Memory B cell (primary cell): ENCODE measurements at regions not wholly inside any gene's neighbourhood (a gene's known extent, or its start where the extent isn't known, plus 50 kb on each side); places are given as distances from the start of the nearest gene placed in this dataset.

Source experiments
- ATAC-seq: fragments of 150-1000 bp; cut with Tn5 transposase; 2 replicates; pipeline ENCODE4 v1.10.0; 2021; ENCODE audit warnings: low read depth, mild to moderate bottlenecking, moderate library complexity
- DNase-seq, 2 donors: peaks; one replicate each; pipeline ENCODE4 v3.0.0; 2022; ENCODE audit warnings: low spot score in 2 of 2
- H3K27ac Mint-ChIP-seq: one replicate; pipeline ENCODE4 v1.8.0; 2022; ENCODE audit warnings: mild to moderate bottlenecking, moderate library complexity, mixed read lengths
- H3K27me3 Mint-ChIP-seq: one replicate; pipeline ENCODE4 v1.8.0; 2022; ENCODE audit warnings: mixed read lengths
- H3K36me3 Mint-ChIP-seq: one replicate; pipeline ENCODE4 v1.8.0; 2022; ENCODE audit warnings: mild to moderate bottlenecking, mixed read lengths
- H3K4me1 Mint-ChIP-seq: one replicate; pipeline ENCODE4 v1.8.0; 2022; ENCODE audit warnings: mixed read lengths
- H3K4me3 Mint-ChIP-seq: one replicate; pipeline ENCODE4 v1.8.0; 2022; ENCODE audit warnings: mild to moderate bottlenecking, moderate library complexity, mixed read lengths
- H3K9me3 Mint-ChIP-seq: one replicate; pipeline ENCODE4 v1.8.0; 2022; ENCODE audit warnings: mixed read lengths

DNA sequence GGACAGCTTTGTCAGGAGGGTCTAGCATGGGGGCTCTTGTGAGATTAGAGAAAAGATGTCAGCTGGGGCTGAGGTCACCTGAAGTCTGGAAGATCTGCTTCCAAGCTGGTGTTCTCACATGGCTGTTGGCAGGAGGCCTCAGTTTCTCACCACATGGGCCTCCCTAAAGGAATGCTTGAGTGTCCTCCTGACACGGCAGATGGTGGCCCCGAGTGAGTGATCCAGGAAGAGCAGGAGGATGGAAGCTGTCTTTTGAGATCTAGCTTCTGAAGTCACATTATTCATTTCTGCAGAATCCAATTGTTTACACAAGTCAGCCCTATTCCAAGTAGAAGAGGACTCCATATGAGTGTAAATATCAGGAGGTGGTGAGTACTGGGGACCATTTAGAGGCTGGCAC, 344.0 kb upstream of the PROK2 start:
- Mint-ChIP-seq H3K4me3 (no peak overlapping the region), H3K9me3 (peaks cover 2% of the 10 kb centered on the region), H3K4me1 (no peaks in the 10 kb centered on the region), H3K36me3 (peaks cover 1% of the 10 kb centered on the region), H3K27me3 (peaks cover 4% of the 10 kb centered on the region), H3K27ac (no peak overlapping the region)
- DNase-seq (no peak), ATAC-seq (no peak)

DNA sequence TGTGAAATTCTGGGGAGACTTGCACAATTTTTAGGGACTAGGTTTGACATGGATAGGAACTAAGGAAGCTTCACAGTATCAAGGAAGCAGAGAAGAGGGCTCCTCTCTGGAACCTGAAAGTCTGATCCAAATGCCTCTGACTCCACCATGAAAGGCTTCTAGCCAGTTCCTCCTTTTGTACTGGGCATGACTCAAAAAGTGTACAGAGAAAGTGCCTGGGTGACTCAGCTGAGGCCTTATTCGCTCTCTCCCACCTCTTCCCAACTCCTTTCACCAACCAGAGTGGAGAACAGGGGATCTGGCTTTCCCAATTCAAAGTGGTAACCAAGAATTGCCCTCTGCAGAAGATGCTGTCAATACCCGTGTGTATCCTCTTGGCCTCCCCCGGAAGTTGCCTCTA, 342.9 kb upstream of the PROK2 start:
- H3K4me1 Mint-ChIP-seq = no peaks in the 10 kb centered on the region
- H3K4me3 Mint-ChIP-seq = no peak overlapping the region
- no peaks in the 10 kb centered on the region for H3K36me3 Mint-ChIP-seq
- peaks cover 2% of the 10 kb centered on the region for H3K9me3 Mint-ChIP-seq
- H3K27me3 Mint-ChIP-seq = peaks cover 8% of the 10 kb centered on the region
- H3K27ac Mint-ChIP-seq = no peak overlapping the region
- ATAC-seq = no peak
- no peak for DNase-seq

DNA sequence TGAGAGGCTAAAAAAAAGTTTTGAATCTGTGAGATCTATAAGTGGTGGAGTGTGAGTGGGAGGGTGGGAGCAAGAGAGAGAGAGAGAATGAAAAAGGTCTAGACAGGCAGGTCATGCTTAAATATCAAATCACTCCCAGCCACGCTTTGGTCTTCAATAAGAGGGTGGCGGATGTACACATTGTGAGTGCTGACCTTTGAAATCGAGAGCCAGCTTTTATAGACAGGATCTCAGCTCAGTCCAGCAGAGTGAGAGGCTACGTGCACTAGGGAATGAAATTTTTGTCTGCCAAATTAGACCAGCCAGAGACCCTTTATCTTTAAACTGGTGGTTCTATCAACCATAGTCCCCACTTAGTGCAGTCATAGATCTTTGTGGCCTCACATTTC, 342.3 kb upstream of the PROK2 start:
- ATAC-seq (no peak), DNase-seq (no peak)
- Mint-ChIP-seq H3K27me3 (peaks cover 8% of the 10 kb centered on the region), H3K9me3 (peaks cover 2% of the 10 kb centered on the region), H3K4me3 (no peak overlapping the region), H3K4me1 (no peaks in the 10 kb centered on the region), H3K27ac (no peak overlapping the region), H3K36me3 (no peaks in the 10 kb centered on the region)

DNA sequence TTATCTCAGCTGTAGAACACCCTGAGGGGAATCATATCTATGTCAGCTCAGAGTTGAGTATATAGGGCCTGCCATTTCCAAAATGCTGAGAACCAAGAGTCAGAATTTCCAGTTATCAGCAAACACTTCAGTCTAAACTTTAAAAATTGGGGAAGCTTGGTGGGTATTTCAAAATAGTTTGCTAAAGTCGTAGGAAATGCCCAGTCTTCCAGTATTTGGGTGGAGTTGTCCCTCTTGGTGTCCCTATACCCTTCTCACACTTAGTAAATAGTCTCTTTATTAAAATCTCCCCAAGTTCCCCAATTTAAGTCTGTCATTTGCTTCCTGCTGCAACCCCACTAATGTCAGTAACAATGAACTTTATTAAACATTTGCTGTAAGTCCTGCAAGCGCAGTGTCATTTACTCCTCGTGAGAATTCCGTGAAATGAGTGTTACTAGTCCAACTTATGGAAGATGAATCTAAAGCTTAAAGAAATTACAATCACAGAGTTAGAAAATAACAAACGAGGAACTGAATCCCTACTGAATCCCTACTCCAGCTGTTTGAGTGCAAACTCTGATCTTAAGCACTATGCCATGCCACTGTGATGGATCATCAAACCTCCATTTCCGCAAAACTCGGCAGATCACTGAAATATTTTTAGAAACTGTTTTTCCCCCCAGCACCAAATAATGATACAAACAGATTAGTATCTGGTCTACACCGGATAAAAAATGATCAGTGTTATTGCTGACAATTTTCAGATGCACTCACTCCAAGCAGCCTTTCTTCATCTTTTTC, 341.7 kb upstream of the PROK2 start:
- no peak overlapping the region for H3K27ac Mint-ChIP-seq
- H3K9me3 Mint-ChIP-seq = peaks cover 2% of the 10 kb centered on the region
- ATAC-seq (no peak), DNase-seq (no peak)
- H3K4me3 Mint-ChIP-seq = no peak overlapping the region
- peaks cover 8% of the 10 kb centered on the region for H3K27me3 Mint-ChIP-seq
- H3K4me1 Mint-ChIP-seq = peaks cover under 1% of the 10 kb centered on the region
- no peaks in the 10 kb centered on the region for H3K36me3 Mint-ChIP-seq

DNA sequence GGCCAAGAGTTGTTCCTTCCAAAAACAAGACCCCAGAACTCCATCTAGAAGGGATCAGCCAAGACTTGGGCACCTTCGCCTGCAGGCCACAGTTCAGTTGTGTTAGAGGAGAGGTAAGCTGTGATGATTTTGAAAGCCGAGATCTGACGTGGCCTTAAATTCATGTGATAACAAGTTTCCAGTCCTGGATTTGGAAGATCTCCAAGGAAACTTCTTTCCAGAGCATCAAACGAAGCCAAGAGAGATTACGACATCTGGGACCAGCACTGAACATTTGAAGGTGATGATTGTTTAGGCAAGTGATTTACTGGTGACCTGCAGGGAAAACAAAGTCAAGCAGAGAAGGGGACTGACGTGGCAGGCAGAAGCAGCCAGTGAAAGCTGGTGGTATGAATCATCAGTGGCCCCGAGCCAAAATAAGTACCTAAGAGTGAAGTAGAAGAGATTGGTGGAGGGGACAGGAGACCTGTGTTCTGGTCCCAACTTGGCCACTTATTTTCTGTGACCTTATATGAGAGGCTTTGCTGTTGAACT, 339.0 kb upstream of the PROK2 start:
- Mint-ChIP-seq H3K36me3 (no peaks in the 10 kb centered on the region), H3K9me3 (no peaks in the 10 kb centered on the region), H3K27me3 (peaks cover 8% of the 10 kb centered on the region), H3K4me3 (no peak overlapping the region), H3K27ac (no peak overlapping the region), H3K4me1 (peaks cover 5% of the 10 kb centered on the region)
- no peak for ATAC-seq
- DNase-seq = no peak

DNA sequence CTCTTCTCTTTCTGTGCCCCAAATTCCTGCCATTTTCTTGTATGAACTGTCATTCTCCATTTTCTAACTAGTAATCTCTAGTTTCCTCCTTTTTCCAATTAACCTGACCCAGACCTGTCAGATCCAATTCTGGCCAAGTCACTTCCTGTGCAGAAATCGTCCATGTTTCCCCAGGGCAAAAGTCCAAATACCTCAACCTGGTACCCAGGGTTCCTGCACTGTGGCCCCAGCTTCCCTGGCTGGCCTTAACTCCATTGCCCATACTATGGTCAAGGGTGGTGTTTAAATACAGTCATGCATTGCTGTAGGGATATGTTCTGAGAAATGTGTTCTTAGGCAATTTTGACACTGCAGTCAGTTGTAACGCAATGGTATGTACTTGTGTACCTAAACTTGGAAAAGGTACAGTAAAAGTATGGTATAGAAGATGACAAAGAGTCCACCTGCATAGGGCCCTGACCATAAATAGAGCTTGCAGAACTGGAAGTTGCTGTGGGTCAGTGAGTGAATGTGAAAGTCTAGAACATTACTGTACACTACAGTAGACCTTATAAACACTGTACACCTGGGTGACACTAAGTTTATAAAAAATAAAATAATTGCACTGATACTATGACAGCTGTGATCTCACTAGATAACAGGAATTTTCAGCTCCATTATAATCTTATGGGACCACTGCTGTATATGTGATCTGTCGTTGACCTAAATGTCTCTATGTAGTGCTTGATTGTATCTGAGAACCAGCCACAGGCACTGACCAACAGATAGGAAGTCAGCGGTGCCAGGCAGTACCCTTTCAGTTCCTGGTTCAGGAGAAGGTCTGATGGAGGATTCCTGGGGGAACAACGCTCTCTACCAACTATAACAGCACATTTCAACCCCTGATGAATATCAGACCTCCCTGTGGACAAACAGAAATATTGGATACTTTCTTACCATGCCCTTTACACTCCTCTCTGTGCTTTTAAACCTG, 336.1 kb upstream of the PROK2 start:
- peaks cover 5% of the 10 kb centered on the region for H3K4me1 Mint-ChIP-seq
- ATAC-seq (no peak), DNase-seq (no peak)
- no peak overlapping the region for H3K4me3 Mint-ChIP-seq
- H3K27ac Mint-ChIP-seq = no peak overlapping the region
- H3K27me3 Mint-ChIP-seq = peaks cover 10% of the 10 kb centered on the region
- H3K36me3 Mint-ChIP-seq = no peaks in the 10 kb centered on the region
- no peaks in the 10 kb centered on the region for H3K9me3 Mint-ChIP-seq

DNA sequence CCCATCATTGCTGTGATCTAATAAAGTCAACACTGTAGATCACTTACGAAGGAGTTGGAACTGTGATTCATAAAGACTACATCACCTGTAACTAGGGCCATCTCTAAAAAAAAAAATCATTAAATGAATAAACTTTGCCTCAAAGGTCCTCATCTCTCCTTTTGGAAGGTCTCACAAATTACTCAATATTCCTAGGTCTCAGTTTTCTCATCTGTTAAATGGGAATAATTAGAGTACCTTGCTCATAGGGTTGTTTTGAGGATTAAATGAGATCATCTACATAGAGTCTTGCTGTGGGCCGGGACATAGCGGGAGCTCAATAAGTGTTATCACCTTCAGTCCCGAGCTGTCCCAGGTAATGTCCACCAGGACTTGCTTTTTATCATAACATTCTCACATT, 335.1 kb upstream of the PROK2 start:
- peaks cover 5% of the 10 kb centered on the region for H3K4me1 Mint-ChIP-seq
- H3K9me3 Mint-ChIP-seq = no peaks in the 10 kb centered on the region
- no peak overlapping the region for H3K4me3 Mint-ChIP-seq
- H3K36me3 Mint-ChIP-seq = no peaks in the 10 kb centered on the region
- H3K27ac Mint-ChIP-seq = no peak overlapping the region
- ATAC-seq (no peak), DNase-seq (no peak)
- H3K27me3 Mint-ChIP-seq = peaks cover 10% of the 10 kb centered on the region

DNA sequence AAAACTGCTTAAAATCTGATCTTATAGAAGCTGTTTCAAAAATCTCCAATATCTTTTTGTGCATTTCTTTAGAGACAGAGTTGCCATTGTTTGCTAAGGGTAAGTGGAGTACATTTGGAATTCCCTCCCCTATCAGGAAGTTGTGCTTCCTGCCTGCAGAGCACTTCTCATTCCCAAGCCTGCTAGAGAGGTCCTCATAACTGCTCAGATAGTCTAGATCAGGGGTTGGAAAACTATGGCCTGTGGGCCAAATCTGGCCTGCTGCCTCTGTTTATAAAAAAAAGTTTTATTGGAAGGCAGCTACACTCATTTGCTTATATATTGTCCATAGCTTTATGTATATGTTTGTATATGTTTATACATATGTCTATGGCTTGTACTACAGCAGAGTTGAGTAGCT, 333.7 kb upstream of the PROK2 start:
- no peak overlapping the region for H3K27ac Mint-ChIP-seq
- H3K9me3 Mint-ChIP-seq = no peaks in the 10 kb centered on the region
- DNase-seq (no peak), ATAC-seq (no peak)
- H3K27me3 Mint-ChIP-seq = peaks cover 5% of the 10 kb centered on the region
- H3K4me3 Mint-ChIP-seq = no peak overlapping the region
- peaks cover 5% of the 10 kb centered on the region for H3K4me1 Mint-ChIP-seq
- no peaks in the 10 kb centered on the region for H3K36me3 Mint-ChIP-seq

DNA sequence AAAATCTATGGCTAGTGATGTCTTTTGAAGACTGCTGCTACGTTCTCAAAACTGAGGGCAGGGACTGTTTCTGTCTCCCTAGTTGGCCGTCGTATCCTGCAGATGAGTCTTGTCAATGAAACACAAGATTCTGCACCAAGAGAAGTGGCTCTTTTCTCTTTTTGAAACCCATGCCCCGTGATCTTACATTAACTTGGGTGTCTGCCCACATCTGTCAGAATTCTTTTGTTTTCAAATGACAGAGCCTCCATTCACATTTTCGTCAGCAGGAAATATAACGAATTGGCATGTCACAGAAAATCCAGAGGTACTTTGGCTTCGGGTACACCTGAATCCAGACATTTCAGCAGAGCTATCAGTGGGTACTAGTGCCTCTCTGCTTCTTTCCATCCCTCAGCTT, 331.3 kb upstream of the PROK2 start:
- no peaks in the 10 kb centered on the region for H3K9me3 Mint-ChIP-seq
- no peak overlapping the region for H3K27ac Mint-ChIP-seq
- H3K4me3 Mint-ChIP-seq = no peak overlapping the region
- DNase-seq (no peak), ATAC-seq (no peak)
- H3K36me3 Mint-ChIP-seq = no peaks in the 10 kb centered on the region
- H3K27me3 Mint-ChIP-seq = peaks cover 2% of the 10 kb centered on the region
- peaks cover under 1% of the 10 kb centered on the region for H3K4me1 Mint-ChIP-seq

DNA sequence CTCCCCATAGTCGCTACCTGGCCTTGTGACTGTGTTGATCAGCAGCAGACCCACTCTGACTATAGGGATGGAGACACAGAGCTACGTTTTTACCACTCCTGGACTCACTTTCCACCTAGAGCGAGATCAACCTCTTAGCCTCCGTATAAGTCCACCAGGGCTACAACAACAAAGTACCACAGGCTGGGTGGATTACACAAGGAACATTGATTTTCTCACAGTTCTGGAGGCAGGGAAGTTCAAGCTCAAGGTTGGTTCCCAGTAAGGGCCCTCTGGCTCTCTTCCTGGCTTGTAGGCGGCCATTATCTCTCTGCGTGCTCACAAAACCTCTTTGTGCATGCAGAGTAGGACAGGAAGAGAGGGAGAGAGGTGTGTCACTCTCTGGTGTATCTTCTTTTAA, 330.4 kb upstream of the PROK2 start:
- DNase-seq (no peak), ATAC-seq (no peak)
- H3K4me1 Mint-ChIP-seq = no peaks in the 10 kb centered on the region
- no peak overlapping the region for H3K4me3 Mint-ChIP-seq
- H3K36me3 Mint-ChIP-seq = no peaks in the 10 kb centered on the region
- peaks cover 2% of the 10 kb centered on the region for H3K27me3 Mint-ChIP-seq
- no peak overlapping the region for H3K27ac Mint-ChIP-seq
- H3K9me3 Mint-ChIP-seq = no peaks in the 10 kb centered on the region

DNA sequence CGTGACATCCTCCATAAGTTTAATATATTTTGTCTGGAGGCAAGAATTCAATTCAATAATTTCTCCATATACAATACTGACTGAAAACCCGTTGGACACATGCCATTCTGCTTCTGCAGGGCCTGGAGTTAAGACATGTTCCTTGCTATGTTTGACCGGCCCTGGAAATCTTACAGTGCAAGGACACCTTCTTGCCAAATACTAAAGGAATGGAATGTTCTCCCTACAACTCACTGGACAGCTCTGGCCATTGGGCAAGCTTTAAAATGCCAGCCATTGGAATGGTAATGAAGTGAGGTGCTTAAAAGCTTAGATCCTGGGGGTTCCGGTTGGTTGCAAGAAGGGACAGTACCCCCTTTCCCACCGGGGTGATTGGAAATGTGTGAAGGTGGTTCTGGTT, 329.8 kb upstream of the PROK2 start:
- no peak overlapping the region for H3K27ac Mint-ChIP-seq
- no peaks in the 10 kb centered on the region for H3K9me3 Mint-ChIP-seq
- no peaks in the 10 kb centered on the region for H3K36me3 Mint-ChIP-seq
- H3K4me3 Mint-ChIP-seq = no peak overlapping the region
- ATAC-seq (no peak), DNase-seq (no peak)
- H3K27me3 Mint-ChIP-seq = peaks cover 2% of the 10 kb centered on the region
- no peaks in the 10 kb centered on the region for H3K4me1 Mint-ChIP-seq

DNA sequence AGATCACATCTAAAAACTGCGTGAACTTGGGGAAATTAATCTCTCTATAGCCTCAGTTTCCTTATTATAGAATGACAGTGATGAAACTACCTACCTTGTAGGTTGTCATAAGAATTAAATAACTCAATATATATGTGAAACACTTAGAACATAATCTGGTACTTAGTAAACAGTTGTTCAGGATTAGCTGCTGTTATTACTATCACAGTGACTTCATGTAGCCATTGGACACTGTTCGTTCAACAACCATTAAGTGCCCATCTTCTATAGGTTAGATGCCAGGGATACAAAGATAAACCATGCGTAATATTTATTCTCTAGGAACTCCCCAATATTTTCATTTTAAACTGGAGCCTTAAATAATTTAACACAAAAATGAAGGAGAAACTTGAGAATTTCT, 329.0 kb upstream of the PROK2 start:
- Mint-ChIP-seq H3K36me3 (no peaks in the 10 kb centered on the region), H3K4me1 (no peaks in the 10 kb centered on the region), H3K9me3 (no peaks in the 10 kb centered on the region), H3K4me3 (no peak overlapping the region), H3K27ac (no peak overlapping the region), H3K27me3 (peaks cover 2% of the 10 kb centered on the region)
- DNase-seq (no peak), ATAC-seq (no peak)

DNA sequence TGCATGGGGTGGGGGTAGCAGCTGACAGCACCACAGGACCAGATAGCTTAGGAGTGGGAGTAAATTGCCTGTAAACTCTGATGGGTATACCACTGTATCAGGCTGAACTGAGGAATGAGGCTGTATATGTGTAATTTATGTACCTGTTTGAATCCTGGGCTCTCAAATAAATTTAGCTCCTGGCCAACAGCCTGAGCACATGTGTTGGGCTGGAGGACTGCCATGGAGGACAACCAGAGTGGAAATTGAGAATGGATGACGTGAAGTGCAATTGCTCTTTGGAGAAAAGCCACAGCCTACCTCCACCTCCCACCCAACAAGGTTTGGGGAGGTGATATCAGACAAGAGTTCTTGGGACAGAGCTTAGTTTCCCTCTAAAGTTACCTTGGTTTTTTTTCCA, 328.6 kb upstream of the PROK2 start:
- Mint-ChIP-seq H3K4me3 (no peak overlapping the region), H3K27me3 (peaks cover 2% of the 10 kb centered on the region), H3K9me3 (no peaks in the 10 kb centered on the region), H3K36me3 (no peaks in the 10 kb centered on the region), H3K4me1 (no peaks in the 10 kb centered on the region), H3K27ac (no peak overlapping the region)
- no peak for ATAC-seq
- DNase-seq = no peak

DNA sequence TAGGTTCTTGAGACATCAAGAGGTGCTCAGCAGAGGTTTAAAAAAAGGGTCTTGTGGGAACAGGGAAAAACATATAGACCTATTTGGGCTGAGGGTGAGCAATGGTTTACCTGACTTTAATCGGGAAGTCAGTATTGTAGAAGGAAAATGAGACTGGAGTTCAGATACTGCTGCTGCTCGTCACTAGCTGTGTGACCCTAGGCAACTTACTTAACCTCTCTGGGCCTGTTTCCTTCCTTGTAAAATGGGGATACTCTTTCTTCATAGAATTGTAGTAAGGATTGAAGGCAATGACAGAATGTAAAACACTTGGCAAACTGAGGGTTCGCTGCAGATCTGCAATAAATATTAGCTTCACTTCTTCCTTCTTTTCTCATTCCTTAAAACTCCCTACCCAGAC, 327.5 kb upstream of the PROK2 start:
- no peaks in the 10 kb centered on the region for H3K4me1 Mint-ChIP-seq
- H3K27me3 Mint-ChIP-seq = peaks cover 4% of the 10 kb centered on the region
- ATAC-seq = no peak
- no peak overlapping the region for H3K27ac Mint-ChIP-seq
- no peak for DNase-seq
- no peaks in the 10 kb centered on the region for H3K9me3 Mint-ChIP-seq
- H3K36me3 Mint-ChIP-seq = no peaks in the 10 kb centered on the region
- H3K4me3 Mint-ChIP-seq = no peak overlapping the region
